ENCODE measurements at regions not wholly inside any gene's neighbourhood (a gene's known extent, or its start where the extent isn't known, plus 50 kb on each side); places are given as distances from the start of the nearest gene placed in this dataset.

GRCh38 chr3:72100601-72101187 lies 315.7 kb upstream of the PROK2 start:
- H3K4me3 ChIP-seq, result peak overlapping the region; percentile 36 to 37

GRCh38 chr3:72100080-72100511 lies 315.1 kb upstream of the PROK2 start:
- H3K36me3 ChIP-seq, result no peaks in the 10 kb centered on the region
- DNase-seq (ENCODE audit: extremely low spot score in 2 of 2), result no peak
- H3K4me3 ChIP-seq, result peak overlapping the region; percentile 36 to 37
- H3K27ac ChIP-seq, result no peak overlapping the region
- H3K9me3 ChIP-seq, result no peaks in the 10 kb centered on the region
- intact Hi-C loops (cut with DNase I), result no loop called here
- peaks cover 19% of the 10 kb centered on the region for H3K4me1 ChIP-seq
- TF ChIP-seq POLR2AphosphoS5 (IDR thresholded peaks at IDR 0.05; ENCODE audit: insufficient read depth in 1 of 2, low read depth in 1 of 2) (no peak), CTCF (IDR thresholded peaks at IDR 0.05) (no peak), POLR2A (IDR thresholded peaks at IDR 0.05) (no peak)
- H3K27me3 ChIP-seq, result no peaks in the 10 kb centered on the region

More at GRCh38 chr3:72100601-72101187, 315.7 kb upstream of the PROK2 start:
- TF ChIP-seq POLR2A (IDR thresholded peaks at IDR 0.05) (peak in 1 of 2 donors; percentile 46), CTCF (IDR thresholded peaks at IDR 0.05) (no peak), POLR2AphosphoS5 (IDR thresholded peaks at IDR 0.05; ENCODE audit: insufficient read depth in 1 of 2, low read depth in 1 of 2) (peak; percentile 27 to 80)
- no peak overlapping the region for H3K27ac ChIP-seq
- no peaks in the 10 kb centered on the region for H3K27me3 ChIP-seq
- peaks cover 19% of the 10 kb centered on the region for H3K4me1 ChIP-seq
- no peaks in the 10 kb centered on the region for H3K36me3 ChIP-seq
- intact Hi-C loops (cut with DNase I), result no loop called here
- H3K9me3 ChIP-seq, result no peaks in the 10 kb centered on the region
- no peak for DNase-seq (ENCODE audit: extremely low spot score in 2 of 2)

GRCh38 chr3:72099326-72100079 lies 314.6 kb upstream of the PROK2 start:
- TF ChIP-seq POLR2AphosphoS5 (IDR thresholded peaks at IDR 0.05; ENCODE audit: insufficient read depth in 1 of 2, low read depth in 1 of 2) (no peak), CTCF (IDR thresholded peaks at IDR 0.05) (no peak), POLR2A (IDR thresholded peaks at IDR 0.05) (no peak)
- intact Hi-C loops (cut with DNase I), result no loop called here
- no peak for DNase-seq (ENCODE audit: extremely low spot score in 2 of 2)
- Histone ChIP-seq H3K4me1 (peaks cover 19% of the 10 kb centered on the region), H3K9me3 (no peaks in the 10 kb centered on the region), H3K27ac (no peak overlapping the region), H3K36me3 (no peaks in the 10 kb centered on the region), H3K4me3 (peak overlapping the region in 1 of 2 donors; percentile 36), H3K27me3 (no peaks in the 10 kb centered on the region)

GRCh38 chr3:72097053-72097452 lies 312.1 kb upstream of the PROK2 start:
- no peak for TF ChIP-seq CTCF (IDR thresholded peaks at IDR 0.05)
- TF ChIP-seq POLR2AphosphoS5 (IDR thresholded peaks at IDR 0.05; ENCODE audit: insufficient read depth in 1 of 2, low read depth in 1 of 2), result no peak
- TF ChIP-seq POLR2A (IDR thresholded peaks at IDR 0.05), result no peak
- no peak for DNase-seq (ENCODE audit: extremely low spot score in 2 of 2)
- Histone ChIP-seq H3K9me3 (no peaks in the 10 kb centered on the region), H3K27ac (no peak overlapping the region), H3K4me3 (no peak overlapping the region), H3K36me3 (no peaks in the 10 kb centered on the region), H3K4me1 (peaks cover 19% of the 10 kb centered on the region), H3K27me3 (no peaks in the 10 kb centered on the region)
- intact Hi-C loops (cut with DNase I), result no loop called here

GRCh38 chr3:72095521-72095920 lies 310.6 kb upstream of the PROK2 start:
- Histone ChIP-seq H3K27ac (no peak overlapping the region), H3K4me3 (no peak overlapping the region), H3K9me3 (no peaks in the 10 kb centered on the region), H3K27me3 (no peaks in the 10 kb centered on the region), H3K4me1 (peaks cover 6% of the 10 kb centered on the region), H3K36me3 (no peaks in the 10 kb centered on the region)
- TF ChIP-seq POLR2AphosphoS5 (IDR thresholded peaks at IDR 0.05; ENCODE audit: insufficient read depth in 1 of 2, low read depth in 1 of 2) (no peak), POLR2A (IDR thresholded peaks at IDR 0.05) (no peak), CTCF (IDR thresholded peaks at IDR 0.05) (no peak)
- DNase-seq (ENCODE audit: extremely low spot score in 2 of 2), result no peak
- intact Hi-C loops (cut with DNase I), result no loop called here

All from vagina (tissue), 2 donors.